NB4 (cell line): ENCODE measurements at regions not wholly inside any gene's neighbourhood (a gene's known extent, or its start where the extent isn't known, plus 50 kb on each side); places are given as distances from the start of the nearest gene placed in this dataset.

Experiments used
- DNase-seq: peaks from one replicate; pipeline ENCODE4 v3.0.0; 2010; ENCODE audit warnings: low read depth
- H3K4me3 ChIP-seq: one replicate; pipeline ENCODE4 v1.5.1; 2011; ENCODE audit warnings: mild to moderate bottlenecking, low read depth, low read length, moderate library complexity
- MYC ChIP-seq: IDR thresholded peaks from 2 replicates; pipeline ENCODE4 v1.6.1; 2011; ENCODE audit warnings: low read depth, low read length
- POLR2A ChIP-seq: IDR thresholded peaks from 2 replicates; pipeline ENCODE4 v1.6.1; 2011; ENCODE audit warnings: mild to moderate bottlenecking; ENCODE audit not compliant: insufficient read length; ENCODE audit errors: extremely low read depth
- TF ChIP-seq, protein P1 (sequence below): IDR thresholded peaks from 2 replicates; pipeline ENCODE4 v1.6.1; 2011; ENCODE audit warnings: low read depth, low read length
- TF ChIP-seq, protein P2 (sequence below): IDR thresholded peaks from one replicate; pipeline ENCODE4 v1.5.1; 2012; ENCODE audit warnings: low read depth, low read length

DNA sequence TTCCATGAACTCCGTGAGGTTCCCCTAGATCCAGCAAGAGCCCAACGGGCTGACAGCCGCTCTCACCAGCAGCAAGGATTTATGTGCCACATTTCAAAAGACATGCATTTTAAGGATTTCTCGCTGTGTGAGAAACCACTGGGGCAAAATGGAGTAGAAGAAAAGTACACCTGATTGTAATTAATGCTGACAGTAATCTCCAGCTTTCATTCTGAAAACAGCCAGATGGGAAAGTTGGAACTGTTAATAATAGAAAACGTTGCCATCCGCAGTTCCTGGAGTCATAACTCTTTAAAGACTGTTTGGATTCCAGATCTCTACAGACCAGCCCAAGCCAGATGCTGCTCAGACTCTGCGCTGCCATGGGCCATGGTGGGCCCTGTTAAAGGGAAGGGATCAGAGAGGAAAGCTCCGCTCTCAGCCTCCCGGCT, 216.9 kb upstream of the GLI3 start:
- no peak for DNase-seq
- H3K4me3 ChIP-seq, result no peak overlapping the region
- no peak for TF ChIP-seq MYC
- TF ChIP-seq, protein P1, sequence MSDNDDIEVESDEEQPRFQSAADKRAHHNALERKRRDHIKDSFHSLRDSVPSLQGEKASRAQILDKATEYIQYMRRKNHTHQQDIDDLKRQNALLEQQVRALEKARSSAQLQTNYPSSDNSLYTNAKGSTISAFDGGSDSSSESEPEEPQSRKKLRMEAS, result no peak
- TF ChIP-seq, protein P2, sequence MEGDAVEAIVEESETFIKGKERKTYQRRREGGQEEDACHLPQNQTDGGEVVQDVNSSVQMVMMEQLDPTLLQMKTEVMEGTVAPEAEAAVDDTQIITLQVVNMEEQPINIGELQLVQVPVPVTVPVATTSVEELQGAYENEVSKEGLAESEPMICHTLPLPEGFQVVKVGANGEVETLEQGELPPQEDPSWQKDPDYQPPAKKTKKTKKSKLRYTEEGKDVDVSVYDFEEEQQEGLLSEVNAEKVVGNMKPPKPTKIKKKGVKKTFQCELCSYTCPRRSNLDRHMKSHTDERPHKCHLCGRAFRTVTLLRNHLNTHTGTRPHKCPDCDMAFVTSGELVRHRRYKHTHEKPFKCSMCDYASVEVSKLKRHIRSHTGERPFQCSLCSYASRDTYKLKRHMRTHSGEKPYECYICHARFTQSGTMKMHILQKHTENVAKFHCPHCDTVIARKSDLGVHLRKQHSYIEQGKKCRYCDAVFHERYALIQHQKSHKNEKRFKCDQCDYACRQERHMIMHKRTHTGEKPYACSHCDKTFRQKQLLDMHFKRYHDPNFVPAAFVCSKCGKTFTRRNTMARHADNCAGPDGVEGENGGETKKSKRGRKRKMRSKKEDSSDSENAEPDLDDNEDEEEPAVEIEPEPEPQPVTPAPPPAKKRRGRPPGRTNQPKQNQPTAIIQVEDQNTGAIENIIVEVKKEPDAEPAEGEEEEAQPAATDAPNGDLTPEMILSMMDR, result no peak
- no peak for TF ChIP-seq POLR2A

DNA sequence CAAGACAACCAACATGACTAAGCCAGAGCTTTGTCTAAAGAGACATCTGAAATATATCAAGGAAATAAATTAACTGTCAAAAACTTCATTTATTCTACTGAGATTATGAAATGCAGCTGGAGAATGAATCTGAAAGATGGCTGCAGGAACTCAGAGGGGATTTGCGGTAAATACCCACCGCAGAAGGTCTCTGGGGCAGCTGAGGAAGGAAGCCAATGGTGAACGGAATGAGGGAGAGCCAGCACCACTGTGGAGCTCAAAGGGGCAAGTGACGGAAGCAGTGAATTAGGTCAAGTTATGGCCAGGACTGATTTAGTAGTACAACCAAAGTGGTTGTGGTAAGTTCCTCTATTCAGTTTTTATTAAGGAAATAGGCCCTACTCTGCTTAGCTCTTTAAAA, 215.3 kb upstream of the GLI3 start:
- peak; percentile 62 for DNase-seq
- TF ChIP-seq, protein P2, result no peak
- TF ChIP-seq, protein P1, result no peak
- no peak for TF ChIP-seq MYC
- no peak for TF ChIP-seq POLR2A
- H3K4me3 ChIP-seq, result no peak overlapping the region

DNA sequence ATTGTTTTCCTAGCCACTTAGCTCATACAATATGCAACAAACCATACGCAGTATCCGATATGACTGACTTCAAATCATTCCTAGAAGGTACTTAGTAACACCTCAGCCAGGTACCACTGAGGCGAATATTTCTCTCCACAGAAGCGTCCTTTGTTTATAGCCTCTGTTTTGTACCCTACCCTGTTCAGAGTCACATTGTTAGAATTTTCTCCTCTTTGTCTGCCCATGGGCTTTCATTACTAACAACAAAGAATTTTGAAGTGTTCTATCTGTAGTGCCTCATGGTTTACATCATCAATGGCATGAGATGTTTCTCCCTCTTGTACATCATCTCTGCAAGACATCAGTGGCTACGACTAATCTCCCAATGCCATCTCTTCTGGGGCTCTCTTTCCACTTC, 212.4 kb upstream of the GLI3 start:
- DNase-seq, result no peak
- TF ChIP-seq MYC (no peak), POLR2A (no peak)
- TF ChIP-seq, protein P1, result no peak
- TF ChIP-seq, protein P2, result no peak
- no peak overlapping the region for H3K4me3 ChIP-seq

DNA sequence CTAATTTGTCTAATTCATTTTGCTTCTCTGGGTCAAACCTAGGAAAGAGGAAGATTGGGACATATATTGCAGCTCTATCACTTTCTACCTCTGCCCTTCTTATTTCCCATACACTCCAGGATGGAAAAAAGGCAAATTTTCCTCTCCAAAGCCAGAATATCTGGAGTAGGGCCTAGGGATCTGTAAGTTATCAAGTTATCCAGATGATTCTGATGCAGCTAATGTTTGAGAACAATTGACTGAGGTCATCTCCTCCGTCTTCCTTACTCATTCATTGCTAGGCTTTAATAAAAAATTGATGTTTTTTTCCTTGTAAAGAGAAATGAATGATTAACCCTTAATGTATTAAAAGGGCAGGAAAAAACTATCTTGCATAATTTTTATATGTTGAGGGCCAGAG, 211.9 kb upstream of the GLI3 start:
- DNase-seq, result no peak
- TF ChIP-seq, protein P1, result no peak
- TF ChIP-seq, protein P2, result no peak
- TF ChIP-seq MYC (no peak), POLR2A (no peak)
- no peak overlapping the region for H3K4me3 ChIP-seq

DNA sequence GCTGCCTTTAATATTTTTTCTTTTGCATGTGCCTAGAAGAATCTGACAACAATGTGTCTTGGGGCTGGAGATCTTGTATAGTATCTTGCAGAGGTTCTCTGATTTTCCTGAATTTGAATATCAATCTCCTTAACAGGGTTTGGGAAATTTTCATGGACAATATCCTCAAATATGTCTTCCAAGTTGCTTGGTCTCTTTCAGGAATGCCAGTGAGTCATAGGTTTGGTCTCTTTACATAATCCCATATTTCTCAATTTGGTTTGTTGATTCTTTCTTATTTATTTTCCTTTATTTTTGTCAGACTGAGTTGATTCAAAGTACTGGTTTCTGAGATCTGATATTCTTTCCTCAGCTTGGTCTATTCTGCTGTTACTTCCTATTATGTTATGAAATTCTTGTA, 208.7 kb upstream of the GLI3 start:
- DNase-seq, result no peak
- TF ChIP-seq, protein P2, result no peak
- TF ChIP-seq POLR2A (no peak), MYC (no peak)
- TF ChIP-seq, protein P1, result no peak
- no peak overlapping the region for H3K4me3 ChIP-seq

DNA sequence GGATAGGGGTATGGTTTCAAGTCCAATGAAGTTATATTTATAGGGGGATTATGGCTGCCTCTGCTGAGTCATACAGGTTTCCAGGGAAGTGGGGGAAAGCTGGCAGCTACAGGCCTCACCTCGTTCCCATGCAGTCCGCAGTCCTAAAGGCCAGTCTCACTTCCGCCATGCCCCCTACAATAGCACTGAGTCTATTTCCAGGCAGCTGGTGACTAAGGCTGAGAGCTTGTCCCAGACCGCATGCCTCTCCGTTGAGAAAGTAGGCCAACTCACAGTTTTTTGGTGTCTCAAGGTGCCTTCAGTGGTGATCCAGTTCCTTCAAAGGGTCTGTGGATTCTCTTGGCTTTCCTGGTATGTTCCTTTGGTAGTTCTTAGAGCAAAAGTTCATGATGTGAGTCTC, 203.9 kb upstream of the GLI3 start:
- TF ChIP-seq POLR2A, result no peak
- no peak overlapping the region for H3K4me3 ChIP-seq
- no peak for DNase-seq
